ENCODE measurements at regions not wholly inside any gene's neighbourhood (a gene's known extent, or its start where the extent isn't known, plus 50 kb on each side); places are given as distances from the start of the nearest gene placed in this dataset.
"Not testable (repeated sequence)": the region's sequence is repeated elsewhere in the genome, so short reads cannot be mapped to it uniquely, and the experiment has no call there.

- H3K9me3 ChIP-seq = no peaks in the 10 kb centered on the region
- in situ Hi-C loops (cut with MboI; ENCODE audit: low sequenced_read_pairs) = no loop called here
- no peaks in the 10 kb centered on the region for H3K27me3 ChIP-seq (ENCODE audit: low read depth)
- no peaks in the 10 kb centered on the region for H3K36me3 ChIP-seq (replicated peaks)
- H3K4me1 ChIP-seq = no peaks in the 10 kb centered on the region; the same call in 1 of the 2 replicates
- no peak overlapping the region for H3K4me3 ChIP-seq
- DNase-seq (ENCODE audit: low spot score in 2 of 2) = no peak
Observed at GRCh38 chr17:21508211-21508610, 132.1 kb downstream of the KCNJ12 start.

- H3K9me3 ChIP-seq; H3K27me3 ChIP-seq (ENCODE audit: low read depth); in situ Hi-C loops (cut with MboI; ENCODE audit: low sequenced_read_pairs); H3K4me1 ChIP-seq; H3K4me3 ChIP-seq; DNase-seq (ENCODE audit: low spot score in 2 of 2); H3K36me3 ChIP-seq (replicated peaks): not testable (repeated sequence)
Observed at GRCh38 chr17:21509356-21509755, 133.2 kb downstream of the KCNJ12 start.

DNA sequence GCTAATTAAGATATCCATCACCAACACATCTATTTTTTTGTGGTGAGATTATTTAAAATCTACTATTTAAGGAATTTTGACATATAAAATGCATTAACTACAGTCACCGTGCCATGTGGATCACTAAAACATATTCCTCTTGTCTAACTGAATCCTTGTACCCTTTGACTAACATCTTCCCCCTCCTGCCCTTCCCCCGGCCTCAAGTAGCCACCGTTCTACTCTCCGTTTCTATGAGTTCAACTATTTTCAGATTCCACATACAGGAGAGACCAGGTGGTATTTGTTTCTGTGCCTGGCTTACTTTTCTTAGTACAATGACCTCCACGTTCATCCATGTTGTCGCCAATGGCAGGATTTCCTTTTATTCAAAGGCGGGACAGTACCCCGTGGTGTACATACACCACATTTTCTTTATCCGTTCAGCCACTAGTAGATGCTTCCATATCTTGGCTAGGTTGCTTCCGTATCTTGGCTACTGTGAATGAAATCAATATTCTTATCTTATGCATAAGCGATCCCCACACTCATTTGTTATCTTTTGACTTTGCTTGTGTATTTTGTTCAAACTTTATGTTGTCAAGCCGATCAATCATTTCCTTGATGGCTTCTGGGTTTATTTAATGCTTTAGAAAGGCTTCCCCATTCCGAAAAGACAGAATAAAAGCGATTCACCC lies 134.7 kb downstream of the KCNJ12 start:
- Histone ChIP-seq H3K36me3 (replicated peaks) (no peaks in the 10 kb centered on the region), H3K27me3 (ENCODE audit: low read depth) (no peaks in the 10 kb centered on the region), H3K4me1 (peaks cover 3% of the 10 kb centered on the region), H3K4me3 (no peak overlapping the region), H3K9me3 (no peaks in the 10 kb centered on the region)
- DNase-seq (ENCODE audit: low spot score in 2 of 2) = no peak
- in situ Hi-C loops (cut with MboI; ENCODE audit: low sequenced_read_pairs) = loop anchor here (5.0 kb wide), 1 partner anchor 229 kb away; the partner anchor contains the start of gene MAP2K3

GRCh38 chr17:21511363-21512195 lies 135.4 kb downstream of the KCNJ12 start:
- Histone ChIP-seq H3K9me3 (no peaks in the 10 kb centered on the region), H3K4me1 (peaks cover 3% of the 10 kb centered on the region), H3K36me3 (replicated peaks) (no peaks in the 10 kb centered on the region), H3K4me3 (0 out of 2 replicates have a peak overlapping the region, but pooled peaks have one; percentile 6), H3K27me3 (ENCODE audit: low read depth) (no peaks in the 10 kb centered on the region)
- DNase-seq (ENCODE audit: low spot score in 2 of 2) = peak; percentile 51 to 85
- in situ Hi-C loops (cut with MboI; ENCODE audit: low sequenced_read_pairs) = loop anchor here (5.0 kb wide), 1 partner anchor 229 kb away; the partner anchor contains the start of gene MAP2K3

DNA sequence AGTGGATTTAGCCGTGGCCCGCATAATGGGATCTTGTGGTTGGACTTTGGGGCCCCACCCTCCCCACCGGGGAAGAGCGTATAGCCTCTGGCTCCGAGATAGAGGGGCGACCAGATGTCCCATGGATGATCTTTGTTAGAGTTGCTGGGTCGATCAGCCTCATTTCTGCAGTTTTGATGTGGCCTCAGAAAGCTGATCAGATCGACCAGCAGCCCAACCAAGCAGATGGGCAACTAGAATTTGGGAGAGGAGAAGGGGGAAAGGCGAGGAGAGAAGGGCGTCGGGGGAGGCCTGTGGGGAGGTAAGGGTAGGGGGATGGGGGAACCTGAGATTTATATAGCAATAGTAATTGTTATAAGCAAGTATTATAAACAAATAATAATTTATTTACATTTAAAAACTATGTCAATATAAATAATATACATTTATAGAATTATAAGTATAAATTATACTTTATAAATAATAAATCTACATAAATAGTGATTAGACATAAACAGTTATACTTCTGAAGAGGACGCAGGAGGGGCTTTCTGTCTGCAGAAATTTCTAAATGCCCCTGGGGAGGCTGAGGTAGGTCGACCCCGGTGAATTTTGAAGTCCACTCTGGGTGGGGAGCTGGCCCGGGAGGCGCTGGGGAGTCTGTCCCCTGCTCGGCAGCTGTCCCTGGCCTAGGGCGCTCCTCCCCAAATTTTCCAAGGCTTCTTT lies 136.3 kb downstream of the KCNJ12 start:
- H3K9me3 ChIP-seq = no peaks in the 10 kb centered on the region
- peaks cover 3% of the 10 kb centered on the region for H3K4me1 ChIP-seq
- H3K4me3 ChIP-seq = no peak overlapping the region
- H3K36me3 ChIP-seq (replicated peaks) = no peaks in the 10 kb centered on the region
- in situ Hi-C loops (cut with MboI; ENCODE audit: low sequenced_read_pairs) = loop anchor here (5.0 kb wide), 1 partner anchor 230 kb away; the partner anchor contains the start of gene MAP2K3
- H3K27me3 ChIP-seq (ENCODE audit: low read depth) = no peaks in the 10 kb centered on the region
- DNase-seq (ENCODE audit: low spot score in 2 of 2) = no peak

- Histone ChIP-seq H3K4me1 (peaks cover 3% of the 10 kb centered on the region), H3K9me3 (no peaks in the 10 kb centered on the region), H3K27me3 (ENCODE audit: low read depth) (no peaks in the 10 kb centered on the region), H3K4me3 (no peak overlapping the region), H3K36me3 (replicated peaks) (no peaks in the 10 kb centered on the region)
- peak; percentile 57 to 86 for DNase-seq (ENCODE audit: low spot score in 2 of 2)
- in situ Hi-C loops (cut with MboI; ENCODE audit: low sequenced_read_pairs) = loop anchor here (5.0 kb wide), 1 partner anchor 231 kb away; the partner anchor contains the start of gene MAP2K3
Observed at GRCh38 chr17:21513012-21513570, 136.9 kb downstream of the KCNJ12 start.

- H3K9me3 ChIP-seq; H3K27me3 ChIP-seq (ENCODE audit: low read depth); H3K4me1 ChIP-seq; H3K36me3 ChIP-seq (replicated peaks); H3K4me3 ChIP-seq; DNase-seq (ENCODE audit: low spot score in 2 of 2): not testable (repeated sequence)
- in situ Hi-C loops (cut with MboI; ENCODE audit: low sequenced_read_pairs) = loop anchor here (5.0 kb wide), 1 partner anchor 232 kb away; the partner anchor contains the start of gene MAP2K3
Observed at GRCh38 chr17:21514567-21514966, 138.4 kb downstream of the KCNJ12 start.

DNA sequence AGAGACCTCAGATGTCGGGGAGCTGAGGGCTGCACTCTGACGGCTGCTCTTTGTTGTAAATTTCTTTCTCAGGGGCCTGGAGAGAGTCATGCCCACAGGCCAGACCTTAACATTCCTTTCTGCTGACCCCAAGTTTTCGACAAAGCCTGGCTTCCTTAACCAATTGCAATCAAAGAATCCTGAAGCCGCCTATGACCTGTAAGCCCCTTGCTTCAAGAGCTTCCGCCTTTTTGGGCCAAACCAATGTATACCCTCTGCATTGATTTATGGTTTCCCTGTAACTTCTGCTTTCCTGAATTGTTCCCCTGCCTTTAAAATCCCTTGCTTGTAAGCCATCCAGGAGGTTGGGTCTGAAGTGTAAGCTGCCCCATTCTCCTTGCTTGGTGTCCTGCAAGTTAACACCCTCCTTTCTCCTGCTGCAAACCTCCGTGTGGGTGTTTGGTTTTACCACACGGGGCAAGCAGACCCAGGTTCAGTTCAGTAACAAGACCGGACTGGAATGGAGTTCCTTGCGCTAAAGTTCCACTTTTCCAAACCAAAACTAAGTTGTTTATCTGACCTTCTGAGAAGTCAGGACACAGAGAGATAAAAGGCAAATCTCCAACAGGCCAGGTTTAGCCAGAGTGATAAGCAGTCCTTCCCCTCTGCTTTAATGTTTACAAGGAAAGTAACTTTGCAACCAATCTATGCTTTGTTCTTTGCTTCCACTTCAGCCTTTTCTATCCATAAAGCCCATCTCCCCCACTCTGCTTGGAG lies 141.6 kb downstream of the KCNJ12 start:
- no peaks in the 10 kb centered on the region for H3K27me3 ChIP-seq (ENCODE audit: low read depth)
- H3K4me3 ChIP-seq = no peak overlapping the region
- peaks cover 3% of the 10 kb centered on the region for H3K4me1 ChIP-seq
- DNase-seq (ENCODE audit: low spot score in 2 of 2) = no peak
- in situ Hi-C loops (cut with MboI; ENCODE audit: low sequenced_read_pairs) = no loop called here
- H3K36me3 ChIP-seq (replicated peaks) = no peaks in the 10 kb centered on the region
- no peaks in the 10 kb centered on the region for H3K9me3 ChIP-seq

DNA sequence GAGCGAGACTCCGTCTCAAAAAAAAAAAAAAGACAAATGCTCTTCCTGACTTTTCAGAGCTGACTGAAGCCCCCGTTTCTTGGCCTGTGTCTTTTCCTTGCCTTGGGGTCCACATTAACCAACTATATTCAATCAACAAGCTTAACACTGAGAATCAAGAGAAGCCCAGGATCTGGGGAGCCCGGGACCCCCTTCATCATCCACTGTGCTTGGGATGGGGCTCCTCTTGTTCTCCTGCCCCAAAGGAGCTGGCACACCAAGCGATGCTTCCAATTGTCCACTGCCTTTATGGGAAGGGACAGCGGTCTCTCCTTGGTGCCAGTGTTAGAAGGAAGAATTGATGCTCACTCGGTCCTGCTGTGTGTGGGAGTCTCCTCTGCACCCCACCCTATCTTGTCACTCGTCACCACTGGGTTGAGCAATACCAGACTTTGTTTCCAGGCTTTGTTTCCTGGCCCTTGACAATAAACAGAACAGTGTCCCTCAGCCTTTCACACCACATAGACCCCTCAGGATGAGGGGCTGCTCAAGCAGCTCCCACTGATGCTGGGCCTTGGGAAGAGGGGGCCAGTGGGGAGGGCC lies 146.7 kb downstream of the KCNJ12 start:
- no peak for DNase-seq (ENCODE audit: low spot score in 2 of 2)
- in situ Hi-C loops (cut with MboI; ENCODE audit: low sequenced_read_pairs) = no loop called here
- no peaks in the 10 kb centered on the region for H3K36me3 ChIP-seq (replicated peaks)
- no peaks in the 10 kb centered on the region; the same call in 1 of the 2 replicates for H3K4me1 ChIP-seq
- no peaks in the 10 kb centered on the region for H3K27me3 ChIP-seq (ENCODE audit: low read depth)
- H3K4me3 ChIP-seq = no peak overlapping the region
- no peaks in the 10 kb centered on the region for H3K9me3 ChIP-seq

- no peaks in the 10 kb centered on the region; the same call in 1 of the 2 replicates for H3K4me1 ChIP-seq
- H3K9me3 ChIP-seq = no peaks in the 10 kb centered on the region
- no peaks in the 10 kb centered on the region for H3K36me3 ChIP-seq (replicated peaks)
- no peaks in the 10 kb centered on the region for H3K27me3 ChIP-seq (ENCODE audit: low read depth)
- no peak overlapping the region for H3K4me3 ChIP-seq
- in situ Hi-C loops (cut with MboI; ENCODE audit: low sequenced_read_pairs) = no loop called here
- no peak for DNase-seq (ENCODE audit: low spot score in 2 of 2)
Observed at GRCh38 chr17:21523497-21524210, 147.5 kb downstream of the KCNJ12 start.

DNA sequence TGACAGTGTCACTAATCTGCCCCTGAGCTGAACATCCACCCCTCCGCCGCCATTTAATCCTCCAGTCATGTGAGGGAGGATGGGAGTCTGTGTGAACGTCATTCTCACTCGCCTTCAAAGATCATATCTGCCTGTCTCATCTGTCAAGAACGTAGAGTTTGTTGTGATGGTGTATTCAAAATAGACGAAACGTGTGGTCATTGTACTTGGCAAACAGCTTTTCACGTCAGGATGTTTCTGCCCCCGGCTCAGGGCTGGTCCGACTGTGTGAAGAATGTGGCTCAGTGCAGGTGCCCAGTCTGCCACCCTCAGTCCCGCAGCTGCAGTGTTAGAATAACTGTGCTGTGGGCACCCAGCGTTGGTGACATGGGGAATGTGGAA lies 148.0 kb downstream of the KCNJ12 start:
- Histone ChIP-seq H3K4me3 (no peak overlapping the region), H3K4me1 (no peaks in the 10 kb centered on the region; the same call in 1 of the 2 replicates), H3K36me3 (replicated peaks) (no peaks in the 10 kb centered on the region), H3K27me3 (ENCODE audit: low read depth) (no peaks in the 10 kb centered on the region), H3K9me3 (no peaks in the 10 kb centered on the region)
- no peak for DNase-seq (ENCODE audit: low spot score in 2 of 2)
- in situ Hi-C loops (cut with MboI; ENCODE audit: low sequenced_read_pairs) = no loop called here

- H3K27me3 ChIP-seq (ENCODE audit: low read depth) = no peaks in the 10 kb centered on the region
- in situ Hi-C loops (cut with MboI; ENCODE audit: low sequenced_read_pairs) = no loop called here
- no peak overlapping the region for H3K4me3 ChIP-seq
- H3K36me3 ChIP-seq (replicated peaks) = no peaks in the 10 kb centered on the region
- no peaks in the 10 kb centered on the region for H3K9me3 ChIP-seq
- no peaks in the 10 kb centered on the region; the same call in 1 of the 2 replicates for H3K4me1 ChIP-seq
- DNase-seq (ENCODE audit: low spot score in 2 of 2) = no peak
Observed at GRCh38 chr17:21525464-21526130, 149.4 kb downstream of the KCNJ12 start.

All from HAP-1 (cell line).